SKM-1 treated with dmso at 0.1 percent for 144 hours (cell line): ENCODE measurements at regions not wholly inside any gene's neighbourhood (a gene's known extent, or its start where the extent isn't known, plus 50 kb on each side); places are given as distances from the start of the nearest gene placed in this dataset.

Experiments
- DNase-seq: peaks from one replicate; lab custom pipeline; 2025; ENCODE audit not compliant: unreplicated experiment; lab: John Stamatoyannopoulos, UW

DNA sequence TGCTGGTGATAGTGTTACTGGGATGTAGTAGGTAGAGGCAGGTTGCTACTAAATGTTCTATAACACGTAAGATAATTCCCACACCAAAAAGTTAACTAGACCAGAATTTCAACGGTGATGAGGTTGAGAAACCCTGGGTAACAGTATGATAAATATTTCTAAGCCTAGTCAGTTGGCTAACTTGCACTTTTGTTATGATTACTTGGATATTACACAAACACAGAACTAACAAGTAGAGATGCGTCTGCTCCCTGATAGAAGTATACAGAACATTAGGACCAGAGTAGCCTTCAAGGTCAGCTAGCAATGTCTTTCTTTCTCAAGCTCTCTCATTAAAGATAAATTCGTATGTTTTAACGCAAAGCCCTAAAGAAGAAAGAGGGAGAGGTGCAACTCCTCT lies 86.2 kb upstream of the FZD8 start:
- DNase-seq, result no peak

DNA sequence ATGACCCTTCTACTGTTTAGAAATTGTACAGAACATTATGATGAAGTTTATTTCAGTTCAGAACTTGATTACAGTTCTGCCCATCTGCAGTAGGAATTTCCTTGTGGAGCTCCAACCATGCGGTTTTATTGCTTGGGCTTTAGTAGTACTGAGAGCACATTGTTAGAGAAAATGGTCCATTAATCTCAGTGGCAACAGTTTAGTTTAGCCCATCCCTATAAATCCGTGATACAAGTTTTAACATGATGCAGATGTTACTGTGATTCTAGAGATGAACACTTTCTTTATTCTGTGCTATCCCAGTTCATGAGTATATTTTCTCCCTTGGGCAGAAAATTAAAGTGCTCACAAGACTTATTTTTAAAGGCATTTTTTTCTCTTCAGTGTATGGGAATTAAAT lies 84.8 kb upstream of the FZD8 start:
- no peak for DNase-seq

DNA sequence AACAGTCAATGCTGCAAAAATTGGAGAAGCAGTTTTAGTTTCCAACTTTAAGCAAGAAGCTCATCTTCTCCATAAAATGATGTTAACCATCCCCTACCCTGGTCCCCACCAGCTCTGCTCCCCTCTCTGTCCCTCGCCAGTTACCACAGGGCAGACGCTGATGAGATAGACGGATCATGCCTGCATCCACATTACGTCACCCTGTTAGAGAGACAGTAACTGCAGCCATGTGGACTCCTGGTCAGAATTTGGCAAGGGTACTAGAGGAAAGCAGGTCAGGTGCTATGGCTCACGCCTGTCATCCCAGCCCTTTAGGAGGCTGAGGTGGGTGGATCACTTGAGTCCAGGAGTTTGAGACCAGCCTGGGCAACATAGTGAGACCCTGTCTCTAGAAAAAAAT lies 81.9 kb upstream of the FZD8 start:
- DNase-seq, result no peak

DNA sequence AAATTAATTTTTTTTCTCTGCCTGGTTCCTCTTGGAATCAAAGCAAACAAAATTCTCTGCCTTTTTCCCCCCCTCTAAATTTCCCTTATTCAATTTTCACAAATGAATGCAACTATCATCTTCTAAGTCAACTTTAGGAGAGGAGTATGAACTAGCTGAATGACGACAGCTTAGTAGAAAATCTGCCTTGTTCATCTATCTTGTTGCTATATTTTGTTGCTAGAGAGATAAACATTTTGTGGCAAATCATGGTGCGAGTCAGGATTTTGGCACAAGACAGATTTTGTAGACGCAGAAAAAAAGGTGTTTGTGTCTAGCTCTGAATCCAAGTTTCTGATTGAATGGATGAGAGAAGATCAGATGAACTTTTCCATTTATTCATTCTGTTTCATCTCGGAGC lies 81.0 kb upstream of the FZD8 start:
- no peak for DNase-seq

DNA sequence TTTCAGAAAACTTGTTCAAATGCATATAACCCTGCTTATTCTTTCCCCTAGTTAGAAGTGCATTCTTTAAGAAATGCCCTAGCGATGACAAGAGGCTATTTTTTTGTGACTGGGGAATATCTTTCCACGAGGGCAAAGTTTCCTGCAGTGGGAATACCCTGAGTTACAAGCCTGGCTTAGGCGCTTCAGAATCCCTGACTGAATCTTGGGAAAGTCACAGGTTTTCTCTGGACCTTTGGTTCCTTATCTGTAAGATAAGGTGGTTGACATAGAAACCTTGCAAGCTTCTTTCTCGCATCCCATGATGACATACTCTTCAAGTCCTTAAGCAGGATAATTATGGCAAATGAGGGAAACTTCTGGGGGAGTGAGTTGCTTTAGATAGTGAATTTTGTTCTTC lies 80.5 kb upstream of the FZD8 start:
- DNase-seq, result no peak

DNA sequence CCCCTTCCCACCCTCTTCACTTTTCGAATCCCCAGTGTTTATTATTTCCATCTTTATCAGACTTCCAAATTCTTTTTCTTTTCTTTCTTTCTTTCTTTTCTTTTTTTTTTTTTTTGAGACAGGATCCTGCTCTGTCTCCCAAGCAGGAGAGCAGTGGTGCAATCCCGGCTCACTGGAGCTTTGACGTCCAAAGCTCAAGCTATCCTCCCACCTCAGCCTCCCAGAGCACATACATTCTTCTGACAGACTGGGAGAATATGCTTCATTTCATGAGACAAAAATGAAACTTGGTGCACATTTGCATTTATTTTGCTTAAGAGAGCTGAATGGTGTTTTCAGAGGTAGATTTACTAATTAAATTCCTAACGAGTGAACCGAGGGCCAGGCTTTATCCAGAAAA lies 80.1 kb upstream of the FZD8 start:
- DNase-seq, result no peak

DNA sequence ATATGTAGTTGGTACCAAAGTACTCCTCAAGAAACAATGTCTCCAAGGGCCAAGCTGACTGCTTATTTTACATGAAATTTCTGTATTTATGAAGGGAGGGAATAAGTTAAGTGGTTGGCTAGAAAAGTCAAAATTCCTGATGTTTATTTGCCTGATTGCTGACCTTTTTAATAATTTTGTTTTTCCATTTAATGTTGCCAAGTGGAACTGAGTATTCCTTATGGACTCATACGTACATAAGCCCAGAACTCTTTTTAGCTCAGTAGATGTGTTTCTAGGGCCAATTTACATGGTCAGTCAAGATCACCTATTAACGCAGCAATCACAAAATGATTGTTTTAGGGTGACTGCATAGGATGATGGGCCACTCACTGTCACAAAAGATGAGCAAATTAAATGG lies 78.3 kb upstream of the FZD8 start:
- DNase-seq, result no peak

DNA sequence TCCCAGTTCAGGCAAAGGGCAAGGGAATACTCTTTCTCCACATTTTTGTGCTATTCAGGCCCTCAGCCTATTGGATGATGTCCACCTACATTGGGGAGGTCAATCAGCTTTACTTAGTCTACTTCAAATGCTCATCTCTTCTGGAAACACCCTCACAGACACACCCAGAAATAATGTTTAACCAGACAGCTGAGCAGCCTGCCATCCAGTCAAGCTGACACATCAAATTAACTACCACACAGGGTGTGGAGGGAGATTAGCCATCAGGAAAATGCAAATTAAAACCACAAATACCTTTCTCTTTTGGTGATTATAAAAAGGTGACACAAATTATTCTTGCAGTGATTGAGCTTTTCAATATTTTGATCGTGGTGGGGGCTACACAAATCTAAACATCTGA lies 74.7 kb upstream of the FZD8 start:
- no peak for DNase-seq

DNA sequence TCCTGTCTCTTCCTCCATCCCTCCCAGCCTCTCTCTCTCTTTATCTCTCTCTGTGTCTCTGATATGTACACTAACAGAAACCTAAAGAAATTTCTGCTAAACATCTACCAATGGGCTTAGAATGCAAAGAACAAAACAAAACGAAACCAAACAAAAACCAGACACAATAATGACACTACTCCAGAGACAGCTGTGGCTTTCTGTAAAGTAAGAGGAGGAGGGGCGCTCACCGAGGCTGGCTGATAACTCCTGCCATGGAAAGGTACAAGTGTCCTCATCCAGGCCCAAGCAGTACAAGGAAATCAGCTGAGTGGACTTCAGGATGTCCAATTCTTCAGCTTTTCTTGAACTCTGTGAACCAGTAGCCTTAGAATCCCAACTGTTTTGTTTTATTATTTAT lies 70.4 kb upstream of the FZD8 start:
- DNase-seq, result no peak

DNA sequence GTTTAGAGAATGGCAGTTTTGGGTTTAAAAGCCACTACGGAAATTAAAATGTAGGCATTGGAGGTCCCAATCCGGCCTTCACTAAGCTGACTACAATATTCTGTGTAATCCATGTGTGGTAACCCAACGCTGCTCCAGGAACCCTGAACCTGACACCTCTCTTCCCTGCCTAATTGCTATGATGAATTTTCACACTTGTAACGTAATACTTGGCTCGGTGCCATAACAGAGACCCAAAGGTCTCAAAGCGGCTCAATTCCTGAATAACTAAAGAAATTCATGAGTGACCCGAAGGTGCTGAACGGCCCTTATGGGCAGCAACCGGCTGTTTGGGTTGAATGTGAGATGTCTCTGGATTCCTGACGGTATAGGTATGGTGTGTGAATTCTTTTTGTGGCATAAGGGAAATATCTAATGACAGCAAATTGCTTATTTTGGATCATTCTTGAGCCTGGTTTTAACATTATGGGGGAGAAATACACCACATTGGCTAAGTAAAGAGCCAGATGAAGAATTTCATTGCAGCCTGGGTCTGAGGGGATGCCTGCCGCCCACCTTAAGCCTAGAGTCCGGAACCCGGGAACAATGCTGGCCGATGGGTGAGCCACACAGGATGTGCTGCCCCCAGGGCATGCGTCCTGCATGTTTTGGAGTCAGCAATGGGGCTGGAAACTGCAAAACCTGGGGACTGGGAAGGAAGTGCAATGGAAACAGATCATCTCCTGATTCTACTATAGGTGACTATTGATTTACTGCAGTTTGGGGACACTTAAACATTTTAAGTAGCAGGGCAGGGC lies 69.7 kb upstream of the FZD8 start:
- no peak for DNase-seq

DNA sequence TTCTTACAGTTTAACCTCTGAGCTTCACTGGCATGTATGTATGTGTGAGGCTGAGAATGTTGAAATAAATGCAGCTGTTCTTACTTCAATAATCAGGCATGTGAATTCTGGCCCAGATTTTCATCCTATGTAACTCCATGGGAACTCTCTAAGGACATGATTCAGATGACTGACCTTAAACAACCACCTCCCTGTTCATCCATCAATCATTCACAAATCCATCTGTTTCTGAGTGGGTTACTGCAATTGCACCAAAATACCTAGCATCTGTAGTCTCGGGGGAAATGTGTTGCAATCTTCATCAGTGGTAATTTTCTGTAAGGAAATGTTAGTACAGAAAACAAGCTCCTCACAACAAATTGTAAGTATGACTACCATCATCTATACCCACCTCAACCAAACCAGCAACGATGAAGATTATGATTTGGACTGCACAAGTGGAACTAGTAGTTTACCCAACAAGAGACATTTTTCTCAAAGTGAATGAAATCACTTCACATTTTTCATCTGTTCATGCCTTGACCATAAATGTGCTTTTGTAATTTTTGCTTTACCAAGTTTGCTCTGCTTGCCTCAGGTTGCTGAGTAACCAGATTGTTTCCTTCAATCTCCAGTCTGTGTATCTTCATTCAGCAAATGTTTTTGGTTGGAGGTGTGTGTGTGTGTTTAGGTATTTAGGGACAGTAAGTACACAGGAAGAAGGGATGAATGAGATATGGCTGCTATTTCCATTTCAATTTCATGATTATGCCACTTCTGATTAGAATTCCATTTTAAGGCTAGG lies 65.7 kb upstream of the FZD8 start:
- DNase-seq, result no peak

DNA sequence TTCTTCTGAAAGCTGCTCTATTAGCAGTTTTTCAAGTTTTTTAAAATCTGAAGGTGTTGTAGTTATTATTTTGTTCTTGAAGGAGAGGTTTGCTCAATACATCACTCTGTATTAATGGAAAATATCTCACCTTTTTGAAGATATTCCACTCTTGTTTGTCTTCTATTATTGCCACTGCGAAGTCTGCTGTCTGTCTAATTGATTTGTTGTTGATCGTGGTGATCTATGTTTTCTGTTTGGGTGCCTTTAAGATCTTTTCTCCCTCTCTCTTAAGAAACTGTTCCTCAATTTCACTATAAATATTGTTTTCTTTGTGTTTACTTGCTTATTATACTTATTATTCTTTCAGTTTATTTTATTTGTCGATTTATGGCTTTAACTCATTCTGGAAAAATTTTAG lies 64.9 kb upstream of the FZD8 start:
- DNase-seq, result no peak

DNA sequence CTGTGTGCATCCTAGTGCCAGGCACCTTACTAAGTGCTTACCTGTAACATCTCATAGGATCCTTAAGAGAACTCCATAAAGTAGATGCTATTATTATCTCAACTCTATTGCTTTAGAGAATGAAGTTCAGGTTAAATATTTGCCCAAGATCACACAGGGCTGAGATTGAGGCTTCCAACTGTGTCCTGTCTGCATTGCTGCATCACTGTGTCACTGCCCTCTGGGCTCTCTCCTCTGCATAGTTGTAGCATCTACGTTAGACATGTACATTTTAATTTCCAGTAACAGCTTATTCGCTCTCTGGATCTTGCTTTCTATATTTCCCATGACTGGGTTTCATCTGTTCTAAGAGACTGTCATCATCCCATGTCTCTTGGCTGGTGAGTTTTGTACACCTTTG lies 63.6 kb upstream of the FZD8 start:
- DNase-seq, result no peak

DNA sequence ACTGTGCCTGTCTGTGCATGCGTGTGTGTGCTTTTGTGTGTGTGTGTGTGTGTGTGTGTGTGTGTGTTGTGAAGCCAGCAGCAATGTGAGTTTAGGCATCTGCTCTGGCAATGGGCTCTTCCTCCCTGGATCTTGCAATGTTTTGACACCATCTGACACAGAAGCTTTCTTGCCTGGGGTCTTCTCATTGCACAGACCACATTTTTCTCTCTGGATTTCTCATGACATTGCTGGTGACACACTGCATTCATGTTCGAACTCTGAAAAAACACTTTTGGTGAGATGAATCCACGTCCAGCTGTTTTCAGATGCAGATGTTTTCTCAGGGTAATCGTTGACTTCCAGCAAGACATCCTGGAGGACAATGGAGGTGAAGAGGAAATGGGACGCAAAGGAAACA lies 63.0 kb upstream of the FZD8 start:
- no peak for DNase-seq

DNA sequence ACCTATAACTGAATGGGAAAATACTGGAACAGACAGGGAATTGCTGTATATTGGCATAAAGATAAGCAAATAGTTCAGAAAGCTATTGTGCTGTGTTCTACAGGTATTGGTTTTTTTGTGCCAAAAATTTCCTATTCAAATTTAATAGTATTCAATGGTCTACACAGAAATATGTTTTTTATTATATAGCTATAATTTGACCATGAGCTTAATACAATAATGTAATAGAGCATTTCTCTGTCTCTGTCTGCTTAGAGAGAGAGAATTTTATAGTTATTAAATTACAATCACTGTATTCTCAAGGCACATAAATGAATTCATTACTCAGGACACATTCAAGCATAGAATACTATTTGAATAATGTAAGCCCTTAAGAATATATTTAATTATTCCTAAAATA lies 62.3 kb upstream of the FZD8 start:
- no peak for DNase-seq

DNA sequence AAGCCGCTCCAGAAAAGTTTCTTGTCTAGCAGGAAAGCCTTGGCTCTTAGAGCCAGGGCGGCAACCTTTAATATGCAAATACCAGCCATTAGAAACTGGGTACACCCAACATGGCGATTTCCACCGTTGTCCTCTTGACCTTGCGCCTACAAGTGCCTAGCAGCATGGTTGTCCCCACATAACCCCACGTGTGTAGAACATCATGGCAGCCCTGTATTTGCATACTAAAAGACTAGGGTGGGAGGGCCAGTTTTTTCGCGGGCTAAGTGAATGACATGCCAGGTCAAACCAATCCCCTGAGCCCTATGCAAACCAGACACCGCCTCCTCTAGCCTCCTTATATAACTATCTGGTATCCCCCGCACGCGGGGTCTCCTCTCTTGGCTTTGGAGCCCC lies 58.4 kb upstream of the FZD8 start:
- no peak for DNase-seq

DNA sequence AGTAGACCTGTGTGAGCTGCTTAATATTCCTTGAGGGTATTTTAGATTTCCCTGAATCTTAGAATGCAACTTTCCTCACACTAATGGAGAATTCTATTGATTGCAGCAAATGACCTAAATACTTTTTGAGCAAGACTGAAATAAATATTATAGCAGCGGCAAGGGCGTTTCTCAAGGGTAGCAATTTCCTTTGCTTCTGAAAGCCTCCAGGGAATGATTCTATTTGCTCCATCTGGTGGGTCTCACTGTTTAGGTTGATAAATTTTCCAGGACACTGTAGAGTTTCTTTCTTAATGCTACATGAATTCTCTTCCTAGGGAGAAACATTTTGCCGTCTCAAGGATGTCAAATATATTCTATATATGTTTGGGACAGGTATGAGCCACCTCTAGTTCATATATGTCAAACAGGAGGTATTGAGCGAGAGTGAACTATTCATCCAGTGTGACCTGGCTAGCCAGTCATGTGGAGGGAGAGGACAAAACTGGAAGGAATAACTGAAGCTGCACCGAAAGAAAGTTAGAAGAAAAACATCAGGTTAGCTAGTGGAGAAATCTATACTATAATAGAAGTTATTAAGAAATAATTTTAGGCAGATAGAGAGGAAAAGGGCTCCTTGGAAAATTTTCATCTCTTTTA lies 57.9 kb upstream of the FZD8 start:
- DNase-seq, result no peak

DNA sequence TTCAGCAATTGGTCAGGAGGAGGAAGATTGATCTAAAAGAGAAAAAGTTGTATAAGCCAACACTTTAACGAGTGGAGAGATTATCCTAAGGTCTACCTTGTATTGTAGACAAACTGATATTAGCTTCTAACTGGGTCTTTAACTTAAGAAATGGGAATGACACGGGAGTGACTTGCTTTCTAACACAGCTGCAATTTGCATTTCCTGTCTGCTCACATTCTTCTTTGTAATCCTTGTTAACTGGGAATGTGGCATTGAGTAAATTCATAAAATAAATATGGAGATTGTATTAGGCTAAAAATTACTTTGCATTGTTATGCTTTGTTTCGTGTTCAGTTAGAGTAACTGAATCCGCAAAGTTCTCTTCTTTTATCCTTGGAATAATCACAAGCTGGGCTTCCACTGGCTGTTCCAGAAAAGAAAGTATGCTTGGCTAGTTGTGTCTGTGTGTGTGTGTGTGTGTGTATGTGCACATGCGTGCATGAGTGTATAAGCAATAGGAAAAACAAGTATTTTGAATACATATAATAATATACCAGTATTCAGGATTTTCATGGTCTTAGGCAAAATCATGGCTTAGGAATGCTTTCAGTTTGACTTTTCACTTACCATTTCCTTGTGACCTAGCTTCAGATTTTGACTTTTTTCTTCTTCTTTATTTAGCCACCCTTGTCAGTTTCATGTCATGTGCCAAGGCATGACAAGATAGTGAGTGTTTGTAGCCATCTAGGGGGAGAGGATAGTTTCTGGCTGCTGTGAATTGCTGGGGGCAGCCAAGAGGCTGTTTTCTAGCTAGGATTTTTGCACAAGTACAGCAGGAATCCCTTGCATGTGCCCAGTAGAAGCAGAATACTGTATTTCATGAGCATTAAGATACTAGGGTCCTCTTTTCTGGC lies 54.5 kb upstream of the FZD8 start:
- no peak for DNase-seq

DNA sequence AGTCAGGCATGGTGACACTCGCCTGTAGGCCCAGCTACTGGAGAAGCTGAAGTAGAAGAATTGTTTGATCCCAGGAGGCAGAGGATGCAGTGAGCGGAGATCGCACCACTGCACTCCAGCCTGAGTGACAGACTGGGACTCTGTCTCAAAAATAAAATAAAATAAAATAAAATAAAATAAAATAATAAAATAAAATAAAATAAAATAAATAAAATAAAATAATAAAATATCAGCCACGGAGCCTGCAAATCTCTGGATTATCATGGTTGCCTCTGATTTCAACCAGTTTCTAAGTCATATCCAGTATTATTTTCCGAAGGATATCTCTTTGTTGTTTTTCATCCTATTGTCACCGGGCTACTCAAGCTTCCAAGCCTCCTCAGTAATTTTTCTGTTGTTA lies 51.7 kb upstream of the FZD8 start:
- DNase-seq, result no peak
